PFSK-1 (cell line): ENCODE measurements at regions not wholly inside any gene's neighbourhood (a gene's known extent, or its start where the extent isn't known, plus 50 kb on each side); places are given as distances from the start of the nearest gene placed in this dataset.

Source experiments
- FOXP2 ChIP-seq: optimal IDR thresholded peaks from 2 replicates; pipeline ENCODE3; 2011; ENCODE audit warnings: borderline replicate concordance, control low read depth, inconsistent platforms; ENCODE audit not compliant: insufficient read depth; ENCODE audit errors: extremely low read length, extremely low read depth
- POLR2AphosphoS5 ChIP-seq: IDR thresholded peaks from 2 replicates; pipeline ENCODE4 v1.6.1; 2012; ENCODE audit warnings: low read depth, mild to moderate bottlenecking, control low read depth, low read length, moderate library complexity
- REST ChIP-seq, 2 experiments: IDR thresholded peaks; 2 replicates each; pipeline versions ENCODE4 v1.6.1 to v1.8.0; 2011 to 2012; ENCODE audit warnings: low read depth in 2 of 2, low read length in 2 of 2, control low read depth in 1 of 2, inconsistent platforms in 1 of 2, mild to moderate bottlenecking in 1 of 2, moderate library complexity in 1 of 2; ENCODE audit not compliant: insufficient read depth in 1 of 2
- SIN3A ChIP-seq: IDR thresholded peaks from 2 replicates; pipeline ENCODE4 v1.6.1; 2012; ENCODE audit warnings: mild to moderate bottlenecking, low read length, moderate library complexity, borderline replicate concordance; ENCODE audit not compliant: insufficient read depth
- TAF1 ChIP-seq: IDR thresholded peaks from 2 replicates; pipeline ENCODE4 v1.6.1; 2012; ENCODE audit warnings: low read length, control low read depth, borderline replicate concordance; ENCODE audit not compliant: insufficient read depth

- no peak for TF ChIP-seq SIN3A
- TF ChIP-seq REST (IDR thresholded peaks at IDR 0.05; ENCODE audit: insufficient read depth in 1 of 2, low read depth in 2 of 2, low read length in 2 of 2) = no peak
- TF ChIP-seq TAF1 = no peak
- TF ChIP-seq POLR2AphosphoS5 = no peak
- no peak for TF ChIP-seq FOXP2
Observed at GRCh38 chr3:124352149-124352539, 360.2 kb upstream of the ROPN1 start.

GRCh38 chr3:124353691-124354090 lies 361.8 kb upstream of the ROPN1 start:
- TF ChIP-seq TAF1 = no peak
- no peak for TF ChIP-seq SIN3A
- no peak for TF ChIP-seq REST (IDR thresholded peaks at IDR 0.05; ENCODE audit: insufficient read depth in 1 of 2, low read depth in 2 of 2, low read length in 2 of 2)
- no peak for TF ChIP-seq FOXP2
- TF ChIP-seq POLR2AphosphoS5 = no peak

- TF ChIP-seq TAF1 (no peak), SIN3A (no peak), REST (IDR thresholded peaks at IDR 0.05; ENCODE audit: insufficient read depth in 1 of 2, low read depth in 2 of 2, low read length in 2 of 2) (no peak), FOXP2 (no peak)
Observed at GRCh38 chr3:124354150-124354549, 362.2 kb upstream of the ROPN1 start.

- TF ChIP-seq POLR2AphosphoS5 = no peak
- TF ChIP-seq SIN3A = no peak
- TF ChIP-seq REST (IDR thresholded peaks at IDR 0.05; ENCODE audit: insufficient read depth in 1 of 2, low read depth in 2 of 2, low read length in 2 of 2) = no peak
Observed at GRCh38 chr3:124358156-124358555, 366.2 kb upstream of the ROPN1 start.

- no peak for TF ChIP-seq SIN3A
- TF ChIP-seq TAF1 = no peak
- no peak for TF ChIP-seq REST (IDR thresholded peaks at IDR 0.05; ENCODE audit: insufficient read depth in 1 of 2, low read depth in 2 of 2, low read length in 2 of 2)
- no peak for TF ChIP-seq FOXP2
Observed at GRCh38 chr3:124360155-124360554, 368.2 kb upstream of the ROPN1 start.
